DMS114 treated with DMSO at 0.1 percent for 48 hours (cell line): ENCODE measurements at regions not wholly inside any gene's neighbourhood (a gene's known extent, or its start where the extent isn't known, plus 50 kb on each side); places are given as distances from the start of the nearest gene placed in this dataset.

ENCODE experiments used
- DNase-seq: peaks from one replicate; lab custom pipeline; 2025; ENCODE audit not compliant: unreplicated experiment; lab: John Stamatoyannopoulos, UW

- DNase-seq = no peak
Measured at GRCh38 chr11:128330203-128330602, 257.2 kb downstream of the ETS1 start.

DNA sequence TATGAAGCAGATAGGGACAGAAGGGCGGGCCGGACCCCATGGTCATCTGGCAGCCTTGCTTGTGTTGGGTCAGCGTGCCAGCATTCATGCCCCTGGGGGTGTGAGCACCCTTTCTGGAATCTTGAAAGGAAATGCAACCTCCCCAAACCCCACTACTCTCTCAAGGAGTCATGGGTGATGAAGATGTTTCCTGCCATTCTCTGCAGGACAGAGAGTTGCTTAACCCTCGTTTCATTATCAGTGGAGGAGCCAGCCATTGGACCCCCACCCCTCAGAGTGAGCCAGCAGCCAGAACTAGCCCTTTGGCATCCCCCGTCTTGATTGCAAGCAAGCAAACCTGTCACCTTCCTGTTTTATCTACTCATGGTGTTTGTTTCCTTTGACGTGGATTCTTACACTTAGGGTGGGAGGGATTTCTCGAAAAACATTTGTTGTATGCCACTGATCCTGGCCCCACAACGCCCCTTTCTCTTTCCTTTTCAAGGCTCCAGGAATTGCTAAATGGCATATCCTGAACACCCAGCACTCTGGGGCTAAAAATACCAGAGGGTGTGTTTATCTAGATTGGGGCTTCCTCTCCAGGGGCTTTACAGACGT lies 258.3 kb downstream of the ETS1 start:
- no peak for DNase-seq

- DNase-seq = no peak
Measured at GRCh38 chr11:128327274-128327673, 260.1 kb downstream of the ETS1 start.

GRCh38 chr11:128326791-128327190 lies 260.6 kb downstream of the ETS1 start:
- no peak for DNase-seq

DNA sequence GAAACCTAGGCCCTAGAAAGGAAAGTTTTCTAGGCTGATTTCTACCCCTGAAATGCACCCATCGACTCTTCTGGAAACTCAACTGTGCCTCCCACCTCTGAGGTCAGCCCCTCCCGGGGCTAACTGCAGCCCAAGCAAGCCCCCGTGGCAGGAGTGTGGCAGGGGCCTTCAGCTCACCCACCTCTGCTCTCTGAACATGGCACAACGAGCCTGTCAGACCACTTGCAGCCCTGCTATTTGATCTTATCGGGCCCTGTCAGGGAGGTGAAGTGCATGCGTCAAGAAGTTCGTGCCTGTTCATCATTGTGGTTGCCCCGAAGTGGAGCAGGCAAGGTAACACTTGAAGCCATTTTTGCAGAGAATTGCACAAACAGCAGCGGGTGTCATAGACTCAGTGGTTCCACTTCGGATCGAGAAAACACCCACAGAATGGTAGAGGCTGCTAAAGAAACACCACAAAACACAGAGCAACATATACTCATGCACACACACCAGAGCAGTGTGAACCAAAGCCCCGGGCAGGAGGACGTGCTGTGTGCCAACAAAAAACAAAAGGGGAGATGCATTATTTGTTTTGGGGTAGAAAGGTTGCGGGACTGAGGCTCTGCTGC lies 262.7 kb downstream of the ETS1 start:
- no peak for DNase-seq

- DNase-seq = no peak
Measured at GRCh38 chr11:128324051-128324481, 263.3 kb downstream of the ETS1 start.

GRCh38 chr11:128323381-128323780 lies 264.0 kb downstream of the ETS1 start:
- DNase-seq = no peak

DNA sequence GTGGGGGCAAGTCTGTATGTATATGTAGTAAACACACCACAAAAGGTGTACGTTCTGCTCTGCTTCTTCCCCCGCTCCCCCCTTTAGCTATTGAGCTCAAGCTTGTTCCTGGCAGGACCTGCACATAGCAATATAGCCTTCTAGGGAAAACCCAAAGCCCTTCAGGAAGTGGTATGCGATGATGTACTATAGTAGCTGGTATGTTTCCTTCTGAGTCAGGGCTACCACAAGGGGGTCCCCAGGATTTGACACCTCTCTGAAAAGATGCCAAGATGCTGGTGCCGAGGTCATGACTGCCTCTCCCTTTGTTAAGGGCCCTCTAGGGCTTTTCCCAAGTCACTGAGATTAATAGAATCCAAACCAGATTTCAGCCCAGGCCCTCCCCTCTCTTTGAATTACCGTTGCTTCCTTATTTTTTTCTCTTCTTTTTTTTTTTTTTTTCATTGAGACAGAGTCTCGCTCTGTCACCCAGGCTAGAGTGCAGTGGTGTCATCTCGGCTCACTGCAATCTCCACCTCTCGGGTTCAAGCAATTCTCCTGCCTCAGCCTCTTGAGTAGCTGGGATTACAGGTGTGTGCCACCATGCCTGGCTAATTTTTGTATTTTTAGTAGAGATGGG lies 268.4 kb downstream of the ETS1 start:
- no peak for DNase-seq

GRCh38 chr11:128316541-128317227 lies 270.7 kb downstream of the ETS1 start:
- no peak for DNase-seq

- DNase-seq = no peak
Measured at GRCh38 chr11:128315933-128316332, 271.4 kb downstream of the ETS1 start.

- no peak for DNase-seq
Measured at GRCh38 chr11:128313931-128314330, 273.4 kb downstream of the ETS1 start.

DNA sequence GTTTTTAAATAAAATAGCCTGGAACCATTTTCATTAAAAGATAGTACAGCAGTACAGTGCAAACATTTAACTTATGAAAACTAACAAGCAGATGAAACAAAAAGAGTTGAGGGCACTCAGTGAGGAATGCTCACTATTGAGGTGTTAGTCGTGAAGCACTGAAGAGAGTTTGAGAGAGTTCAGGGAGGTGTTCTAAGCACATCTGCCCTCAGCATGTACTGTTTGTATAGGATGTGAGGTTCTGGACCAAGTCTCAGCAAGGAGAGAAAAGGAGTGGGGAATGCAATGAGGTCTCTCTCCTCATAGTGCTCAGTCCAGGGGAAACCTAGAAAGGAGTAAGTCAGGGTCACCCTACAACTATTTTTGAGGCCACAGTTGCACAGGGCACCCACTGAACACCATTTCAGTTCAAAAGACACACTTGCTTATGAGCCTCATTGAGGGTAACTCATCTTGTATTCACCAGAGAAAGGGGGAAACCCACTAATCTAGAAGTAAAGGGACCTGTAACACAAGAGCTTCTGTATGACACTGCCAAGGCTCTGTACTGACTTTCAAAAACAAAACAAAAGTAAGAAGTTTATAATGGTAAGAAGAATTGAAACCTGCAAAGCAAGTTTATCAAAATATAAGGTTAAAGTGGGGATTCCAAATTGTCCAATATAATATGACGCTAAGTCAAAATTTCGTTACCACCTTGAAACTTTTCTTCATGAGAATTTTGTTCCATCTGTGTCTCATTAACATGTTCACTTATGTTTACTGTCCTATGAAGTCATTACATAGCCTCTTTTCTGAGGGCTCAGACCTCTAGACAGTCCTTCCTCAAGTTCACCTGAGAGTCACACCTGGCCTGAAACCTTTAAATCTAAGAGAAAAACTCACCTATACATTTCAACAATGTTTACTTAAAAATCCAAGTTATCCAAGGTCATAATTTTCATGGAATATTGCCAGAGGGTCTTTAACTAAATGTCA lies 275.3 kb downstream of the ETS1 start:
- DNase-seq = no peak

DNA sequence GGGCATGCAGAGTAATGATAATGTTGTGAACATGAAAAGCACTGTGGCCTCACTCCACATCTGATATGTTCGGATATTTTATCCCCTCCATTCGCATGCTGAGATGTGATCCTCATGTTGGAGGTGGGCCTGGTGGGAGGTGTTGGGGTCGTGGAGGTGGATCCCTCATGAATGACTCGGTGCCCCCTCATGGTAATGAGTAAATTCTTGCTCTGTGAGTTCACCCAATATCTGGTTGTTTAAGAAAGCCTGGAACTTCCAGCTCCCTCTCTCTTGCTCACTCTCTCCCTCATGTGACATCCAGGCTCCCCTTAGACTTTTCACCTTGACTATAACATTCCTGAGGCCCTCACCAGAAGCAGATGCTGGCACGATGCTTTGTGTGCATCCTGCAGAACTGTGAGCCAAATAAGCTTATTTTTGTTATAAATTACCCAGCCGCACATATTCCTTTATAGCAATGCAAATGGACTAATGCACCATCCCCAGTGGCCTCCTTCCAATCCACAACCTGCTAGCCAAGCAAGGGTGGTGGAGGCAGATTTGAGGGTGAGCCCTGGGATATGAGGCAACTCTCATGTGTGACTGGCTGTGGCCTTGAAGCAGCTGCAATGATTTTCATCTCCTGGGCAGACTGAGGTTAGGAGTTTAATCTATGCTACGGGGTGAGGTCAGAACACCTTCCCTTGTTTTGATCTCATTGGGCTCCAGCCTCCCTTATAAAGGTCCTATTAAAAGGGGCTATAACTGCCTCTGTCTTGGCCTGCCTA lies 276.5 kb downstream of the ETS1 start:
- DNase-seq = no peak

DNA sequence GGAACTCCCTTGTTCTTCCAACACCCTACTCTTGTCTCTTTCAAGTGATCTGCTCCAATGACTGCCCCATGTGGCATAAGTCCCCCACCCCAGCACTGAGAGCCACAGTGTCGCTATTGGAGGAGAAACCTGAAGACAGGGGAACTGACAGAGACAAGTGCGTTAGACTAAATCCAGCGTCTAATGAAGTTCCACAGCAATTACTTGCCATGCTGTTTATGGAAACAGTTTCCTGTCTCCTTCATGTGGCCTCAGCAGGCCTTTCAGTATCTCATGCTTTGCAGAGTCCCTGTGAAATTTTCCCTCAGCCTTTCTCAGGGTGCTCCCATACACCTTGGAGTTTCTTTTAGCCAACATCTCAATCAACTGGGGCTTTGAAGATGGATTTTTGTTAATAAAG lies 277.4 kb downstream of the ETS1 start:
- DNase-seq = no peak

- DNase-seq = no peak
Measured at GRCh38 chr11:128308794-128309193, 278.6 kb downstream of the ETS1 start.

GRCh38 chr11:128305588-128305987 lies 281.8 kb downstream of the ETS1 start:
- no peak for DNase-seq

GRCh38 chr11:128304666-128305485 lies 282.5 kb downstream of the ETS1 start:
- DNase-seq = no peak

DNA sequence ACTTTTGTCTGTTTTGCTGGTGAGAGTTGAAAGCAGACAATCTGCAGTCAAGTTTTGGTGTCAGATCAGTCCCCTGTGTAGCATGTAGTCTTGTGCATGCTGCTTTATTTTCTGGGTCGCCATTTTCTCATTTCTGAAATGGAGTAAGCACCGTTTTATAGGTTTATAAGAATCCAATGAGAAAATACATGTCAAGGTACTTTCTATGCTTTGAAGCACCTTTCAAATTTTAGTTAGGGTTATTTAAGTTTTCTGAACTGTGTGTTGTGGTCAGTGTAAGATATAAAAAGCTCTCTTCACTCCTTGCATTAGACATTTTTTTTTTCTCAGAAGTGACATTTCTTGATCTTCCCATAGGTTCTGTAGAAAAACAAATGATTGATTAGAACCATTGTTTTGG lies 283.2 kb downstream of the ETS1 start:
- no peak for DNase-seq

DNA sequence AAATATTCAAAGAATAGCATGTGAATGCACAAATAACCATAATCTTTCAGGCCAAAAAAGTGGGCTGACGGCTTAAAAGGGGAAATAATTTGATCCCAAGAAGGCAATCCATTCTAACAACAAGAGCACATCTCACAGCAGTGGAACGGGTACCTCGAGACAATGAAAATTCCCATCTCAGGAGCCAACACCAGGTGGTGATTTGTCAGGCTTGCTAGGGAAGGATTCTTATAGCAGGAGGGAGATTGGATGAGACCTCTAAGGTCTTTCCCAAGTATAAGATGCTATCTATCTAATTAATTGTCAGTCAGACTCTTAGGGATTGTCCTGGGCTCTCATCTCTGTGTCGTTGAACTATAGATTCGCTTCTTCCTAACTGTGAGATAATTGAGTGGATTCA lies 284.0 kb downstream of the ETS1 start:
- DNase-seq = no peak
